ENCODE measurements at regions not wholly inside any gene's neighbourhood (a gene's known extent, or its start where the extent isn't known, plus 50 kb on each side); places are given as distances from the start of the nearest gene placed in this dataset.

GRCh38 chr14:98364961-98365360 is 907.0 kb downstream of the BCL11B start:
- Histone ChIP-seq H3K4me3 (ENCODE audit: insufficient read depth, low read depth, low read length) (no peak overlapping the region), H3K9me1 (ENCODE audit: insufficient read depth, low read length) (no peaks in the 10 kb centered on the region), H2BK20ac (ENCODE audit: low read depth, low read length) (no peak overlapping the region), H4K5ac (ENCODE audit: low read depth, low read length) (no peak overlapping the region), H3K36me3 (ENCODE audit: control insufficient read depth, insufficient read depth, low read length) (no peaks in the 10 kb centered on the region), H2AFZ (replicated peaks; ENCODE audit: low read length, poor library complexity) (no peak overlapping the region), H3K14ac (replicated peaks; ENCODE audit: low read depth, low read length) (no peak overlapping the region), H3K9ac (ENCODE audit: low read depth, low read length) (no peak overlapping the region), H3K4me1 (ENCODE audit: control insufficient read depth, insufficient read depth, low read length) (no peaks in the 10 kb centered on the region), H2AK5ac (ENCODE audit: low read depth, low read length) (no peak overlapping the region), H3K27me3 (ENCODE audit: control insufficient read depth, insufficient read depth, low read length) (no peaks in the 10 kb centered on the region), H4K8ac (ENCODE audit: low read depth in 2 of 2, low read length in 2 of 2) (no peak overlapping the region), H2BK5ac (ENCODE audit: low read depth, low read length, poor library complexity, severe bottlenecking) (no peak overlapping the region), H3K79me1 (ENCODE audit: low read depth in 1 of 2, low read length in 2 of 2) (no peaks in the 10 kb centered on the region), H2BK120ac (ENCODE audit: low read depth, low read length) (no peak overlapping the region), H2BK15ac (ENCODE audit: low read depth, low read length) (no peak overlapping the region), H4K20me1 (ENCODE audit: insufficient read depth, low read length) (no peaks in the 10 kb centered on the region), H3K23ac (ENCODE audit: low read depth, low read length) (no peak overlapping the region), H2AK9ac (replicated peaks; ENCODE audit: low read depth, low read length, poor library complexity) (no peak overlapping the region), H3K18ac (ENCODE audit: low read depth, low read length) (no peak overlapping the region), H3K4ac (ENCODE audit: low read depth, low read length) (no peak overlapping the region), H3K4me2 (ENCODE audit: low read depth, low read length) (no peak overlapping the region), H4K91ac (ENCODE audit: insufficient read depth, low read depth, low read length) (no peak overlapping the region), H3K9me3 (ENCODE audit: control insufficient read depth, insufficient read depth, low read length) (peaks cover 15% of the 10 kb centered on the region), H3K27ac (ENCODE audit: insufficient read depth, low read length) (no peak overlapping the region), H3K56ac (ENCODE audit: extremely low read depth, insufficient read depth, low read length) (no peak overlapping the region)
- dilution Hi-C loops (cut with HindIII; ENCODE audit: low sequenced_read_pairs, unreplicated experiment) (no loop called here), intact Hi-C loops (cut with micrococcal nuclease) (no loop called here), in situ Hi-C loops (cut with MboI; ENCODE audit: low sequenced_read_pairs) (no loop called here)
- no peak for DNase-seq
- no CpG with 5 or more reads among the region's 1 CpG for WGBS, 2 experiments (ENCODE audit: extremely low coverage in 2 of 2, insufficient read length in 1 of 2)
- ChIA-PET CTCF (no interaction called here), POLR2A (ENCODE audit: unreplicated experiment) (no interaction called here)
- no TSS peak for BruUV-seq (replicated peaks)
- TF ChIP-seq MXI1 (IDR thresholded peaks at IDR 0.05; ENCODE audit: borderline replicate concordance, low read depth, low read length): no peak
- TF ChIP-seq CTCF (conservative IDR thresholded peaks at IDR 0.05; ENCODE audit: low read depth, low read length): no peak
- TF ChIP-seq RFX5 (IDR thresholded peaks at IDR 0.05; ENCODE audit: low read depth, low read length): no peak
- no peak for TF ChIP-seq NFE2L2 (IDR thresholded peaks at IDR 0.05; ENCODE audit: low read depth, low read length)
- no peak for TF ChIP-seq CEBPB (IDR thresholded peaks at IDR 0.05; ENCODE audit: low read depth, low read length)
- TF ChIP-seq RAD21 (IDR thresholded peaks at IDR 0.05; ENCODE audit: low read length): no peak
- TF ChIP-seq FOS (IDR thresholded peaks at IDR 0.05; ENCODE audit: low read depth, low read length): no peak
- ATAC-seq (ENCODE audit: low read depth): no peak

Data from IMR-90 (cell line).